ENCODE measurements at regions not wholly inside any gene's neighbourhood (a gene's known extent, or its start where the extent isn't known, plus 50 kb on each side); places are given as distances from the start of the nearest gene placed in this dataset.

- TF ChIP-seq, protein P1, sequence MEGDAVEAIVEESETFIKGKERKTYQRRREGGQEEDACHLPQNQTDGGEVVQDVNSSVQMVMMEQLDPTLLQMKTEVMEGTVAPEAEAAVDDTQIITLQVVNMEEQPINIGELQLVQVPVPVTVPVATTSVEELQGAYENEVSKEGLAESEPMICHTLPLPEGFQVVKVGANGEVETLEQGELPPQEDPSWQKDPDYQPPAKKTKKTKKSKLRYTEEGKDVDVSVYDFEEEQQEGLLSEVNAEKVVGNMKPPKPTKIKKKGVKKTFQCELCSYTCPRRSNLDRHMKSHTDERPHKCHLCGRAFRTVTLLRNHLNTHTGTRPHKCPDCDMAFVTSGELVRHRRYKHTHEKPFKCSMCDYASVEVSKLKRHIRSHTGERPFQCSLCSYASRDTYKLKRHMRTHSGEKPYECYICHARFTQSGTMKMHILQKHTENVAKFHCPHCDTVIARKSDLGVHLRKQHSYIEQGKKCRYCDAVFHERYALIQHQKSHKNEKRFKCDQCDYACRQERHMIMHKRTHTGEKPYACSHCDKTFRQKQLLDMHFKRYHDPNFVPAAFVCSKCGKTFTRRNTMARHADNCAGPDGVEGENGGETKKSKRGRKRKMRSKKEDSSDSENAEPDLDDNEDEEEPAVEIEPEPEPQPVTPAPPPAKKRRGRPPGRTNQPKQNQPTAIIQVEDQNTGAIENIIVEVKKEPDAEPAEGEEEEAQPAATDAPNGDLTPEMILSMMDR (IDR thresholded peaks at IDR 0.05; ENCODE audit: insufficient read depth, low read depth, low read length, missing control alignments), result no peak
- no peak overlapping the region for H3K4me3 ChIP-seq (ENCODE audit: low read depth, low read length)
These were observed 133.2 kb upstream of the MARCHF11 start for GRCh38 chr5:16312785-16313184.

DNA sequence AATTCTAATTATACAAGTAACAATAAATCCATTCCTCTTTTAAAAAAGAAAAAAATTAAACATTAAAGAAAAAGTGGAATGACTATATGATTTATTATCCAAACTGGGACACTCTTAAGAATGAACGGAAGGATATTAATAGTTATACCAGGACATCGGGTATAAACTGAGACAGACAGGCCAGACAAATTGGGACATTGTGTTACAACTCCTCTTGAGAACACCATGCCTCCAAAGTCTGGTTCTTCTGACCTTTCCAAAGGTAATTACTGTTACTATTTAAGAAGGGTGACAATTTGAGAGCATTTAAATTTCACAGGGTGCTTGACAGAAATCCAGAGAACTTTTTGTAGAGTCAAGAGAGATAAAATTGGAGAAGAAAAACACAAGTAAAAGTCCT lies 132.1 kb upstream of the MARCHF11 start:
- no peak for DNase-seq (ENCODE audit: low read depth)
- H3K4me3 ChIP-seq (ENCODE audit: low read depth, low read length), result no peak overlapping the region
- TF ChIP-seq, protein P1 (IDR thresholded peaks at IDR 0.05; ENCODE audit: insufficient read depth, low read depth, low read length, missing control alignments), result no peak

More at GRCh38 chr5:16312785-16313184, 133.2 kb upstream of the MARCHF11 start:
- DNase-seq (ENCODE audit: low read depth), result no peak

DNA sequence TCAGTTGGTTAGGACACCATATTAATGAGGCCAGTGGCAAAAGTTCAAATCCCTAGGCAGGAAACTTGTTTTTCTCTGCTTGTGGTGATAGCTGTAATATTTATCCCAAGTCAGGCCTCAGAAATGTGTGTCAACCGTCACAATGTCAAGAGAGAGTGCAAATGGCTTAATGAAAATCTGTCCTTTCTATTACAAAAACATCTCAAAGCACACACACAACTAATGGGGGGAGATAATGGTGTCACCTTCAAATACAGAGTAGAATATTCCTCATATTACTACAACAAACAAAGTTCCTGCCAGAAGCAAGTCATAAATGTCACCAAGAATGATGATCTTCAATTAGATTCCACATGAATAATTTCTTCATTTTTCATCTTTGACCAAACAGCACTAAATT lies 127.2 kb upstream of the MARCHF11 start:
- H3K4me3 ChIP-seq (ENCODE audit: low read depth, low read length), result no peak overlapping the region
- DNase-seq (ENCODE audit: low read depth), result no peak
- TF ChIP-seq, protein P1 (IDR thresholded peaks at IDR 0.05; ENCODE audit: insufficient read depth, low read depth, low read length, missing control alignments), result no peak

GRCh38 chr5:16304846-16305245 lies 125.3 kb upstream of the MARCHF11 start:
- no peak overlapping the region for H3K4me3 ChIP-seq (ENCODE audit: low read depth, low read length)
- TF ChIP-seq, protein P1 (IDR thresholded peaks at IDR 0.05; ENCODE audit: insufficient read depth, low read depth, low read length, missing control alignments), result no peak
- DNase-seq (ENCODE audit: low read depth), result no peak

DNA sequence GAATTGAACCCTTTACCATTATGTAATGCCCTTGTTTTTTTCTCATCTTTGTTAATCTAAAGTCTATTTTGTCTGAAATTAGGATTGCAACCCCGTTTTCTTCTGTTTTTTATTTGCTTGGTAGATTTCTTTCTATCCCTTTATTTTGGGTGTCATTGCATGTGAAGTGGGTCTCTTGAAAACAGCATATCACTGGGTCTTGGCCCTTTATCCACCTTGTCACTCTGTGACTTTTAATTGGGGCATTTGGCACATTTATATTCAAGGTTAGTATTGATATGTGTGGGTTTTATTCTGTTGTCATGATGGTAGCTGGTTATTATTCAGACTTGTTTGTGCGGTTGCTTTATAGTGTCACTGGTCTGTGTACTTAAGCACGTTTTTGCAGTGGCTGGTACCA lies 117.4 kb upstream of the MARCHF11 start:
- no peak for DNase-seq (ENCODE audit: low read depth)
- TF ChIP-seq, protein P1 (IDR thresholded peaks at IDR 0.05; ENCODE audit: insufficient read depth, low read depth, low read length, missing control alignments), result no peak
- no peak overlapping the region for H3K4me3 ChIP-seq (ENCODE audit: low read depth, low read length)

- DNase-seq (ENCODE audit: low read depth), result no peak
- TF ChIP-seq, protein P1 (IDR thresholded peaks at IDR 0.05; ENCODE audit: insufficient read depth, low read depth, low read length, missing control alignments), result no peak
- no peak overlapping the region for H3K4me3 ChIP-seq (ENCODE audit: low read depth, low read length)
These were observed 112.3 kb upstream of the MARCHF11 start for GRCh38 chr5:16291894-16292293.

GRCh38 chr5:16291474-16291873 lies 111.9 kb upstream of the MARCHF11 start:
- no peak for DNase-seq (ENCODE audit: low read depth)
- TF ChIP-seq, protein P1 (IDR thresholded peaks at IDR 0.05; ENCODE audit: insufficient read depth, low read depth, low read length, missing control alignments), result no peak

More at GRCh38 chr5:16291474-16291873, 111.9 kb upstream of the MARCHF11 start:
- no peak overlapping the region for H3K4me3 ChIP-seq (ENCODE audit: low read depth, low read length)
